ENCODE measurements at regions not wholly inside any gene's neighbourhood (a gene's known extent, or its start where the extent isn't known, plus 50 kb on each side); places are given as distances from the start of the nearest gene placed in this dataset.

DNA sequence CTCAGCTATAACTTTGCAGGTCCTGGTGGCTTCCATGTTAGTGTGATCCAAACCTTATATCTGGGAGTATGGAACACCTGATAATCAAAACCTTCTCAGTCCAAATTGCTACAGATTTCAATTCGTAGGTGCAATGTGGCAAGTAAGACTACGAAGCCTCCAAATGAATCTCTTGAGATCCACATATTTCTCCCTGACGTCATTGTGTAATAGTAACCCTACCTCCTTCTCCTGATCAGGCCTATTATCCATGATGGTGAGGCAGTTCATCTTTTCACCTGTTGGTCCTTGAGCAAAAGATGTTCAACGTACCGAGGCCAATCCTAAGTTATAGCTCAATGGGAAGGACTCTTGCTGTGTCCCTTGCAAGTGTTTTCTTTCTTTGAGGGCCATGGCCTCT is 115.9 kb upstream of the CHRM3 start:
- WGBS (ENCODE audit: insufficient coverage), result 100% methylated on average over 5 of the region's 5 CpGs
- H3K27ac ChIP-seq (ENCODE audit: low read depth, low read length), result no peak overlapping the region

DNA sequence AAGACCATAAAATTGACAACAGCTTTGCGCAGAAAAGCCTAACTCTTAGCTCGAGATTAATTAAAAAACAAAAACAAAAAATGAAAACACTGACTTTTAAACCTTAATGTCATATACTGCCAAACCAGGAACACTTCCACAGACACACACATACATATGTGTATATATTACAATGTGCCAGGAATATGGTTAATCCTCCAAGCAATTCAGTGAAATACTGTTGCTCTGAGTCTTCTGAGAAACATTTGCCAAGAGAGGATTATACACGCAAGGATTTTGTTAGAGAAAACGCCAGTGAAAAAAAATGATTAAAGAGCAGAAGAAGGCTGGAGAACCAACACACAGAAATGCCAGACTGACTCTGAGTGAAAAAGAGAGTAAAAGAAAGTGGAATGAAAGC is 116.7 kb upstream of the CHRM3 start:
- no peak overlapping the region for H3K4me3 ChIP-seq (ENCODE audit: low read depth, low read length)
- H3K27ac ChIP-seq (ENCODE audit: low read depth, low read length), result no peak overlapping the region
- H3K4me1 ChIP-seq (ENCODE audit: control insufficient read depth, insufficient read depth, low read length), result no peaks in the 10 kb centered on the region
- H3K27me3 ChIP-seq (ENCODE audit: control insufficient read depth, insufficient read depth, low read length), result no peaks in the 10 kb centered on the region
- WGBS (ENCODE audit: insufficient coverage), result 97% methylated on average over 4 of the region's 4 CpGs
- H3K36me3 ChIP-seq (ENCODE audit: control insufficient read depth, insufficient read depth, low read length), result no peaks in the 10 kb centered on the region
- no peaks in the 10 kb centered on the region for H3K9me3 ChIP-seq (ENCODE audit: control insufficient read depth, insufficient read depth, low read length)
- DNase-seq (ENCODE audit: low read depth in 4 of 6, low spot score in 6 of 6), result peak in 1 of 6 donors; percentile 26

More for the DNA sequence above, 115.9 kb upstream of the CHRM3 start:
- no peak overlapping the region for H3K4me3 ChIP-seq (ENCODE audit: low read depth, low read length)
- H3K4me1 ChIP-seq (ENCODE audit: control insufficient read depth, insufficient read depth, low read length), result no peaks in the 10 kb centered on the region
- H3K36me3 ChIP-seq (ENCODE audit: control insufficient read depth, insufficient read depth, low read length), result no peaks in the 10 kb centered on the region
- H3K9me3 ChIP-seq (ENCODE audit: control insufficient read depth, insufficient read depth, low read length), result no peaks in the 10 kb centered on the region
- H3K27me3 ChIP-seq (ENCODE audit: control insufficient read depth, insufficient read depth, low read length), result no peaks in the 10 kb centered on the region
- DNase-seq (ENCODE audit: low read depth in 4 of 6, low spot score in 6 of 6), result no peak

DNA sequence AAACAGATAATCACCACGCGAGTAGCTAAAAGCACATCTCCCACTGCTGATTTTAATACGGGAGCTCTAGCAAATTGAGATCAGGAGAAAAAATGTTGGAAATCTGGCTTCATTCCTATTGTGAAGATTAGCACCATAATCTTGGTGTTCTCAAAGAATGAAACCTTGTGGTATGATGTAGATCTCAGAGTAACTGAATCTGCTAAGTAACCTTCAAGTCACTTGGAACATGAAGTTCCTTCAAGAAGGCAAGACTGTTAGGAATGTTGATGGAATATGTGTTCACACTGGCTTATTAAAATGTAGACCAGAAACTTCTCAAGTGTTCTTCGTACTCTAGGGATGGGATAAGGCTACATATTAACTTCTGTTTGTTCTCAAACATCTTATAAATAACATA is 117.4 kb upstream of the CHRM3 start:
- WGBS (ENCODE audit: insufficient coverage), result no CpG with 5 or more reads among the region's 4 CpGs
- Histone ChIP-seq H3K4me3 (ENCODE audit: low read depth, low read length) (no peak overlapping the region), H3K27ac (ENCODE audit: low read depth, low read length) (no peak overlapping the region), H3K4me1 (ENCODE audit: control insufficient read depth, insufficient read depth, low read length) (no peaks in the 10 kb centered on the region), H3K36me3 (ENCODE audit: control insufficient read depth, insufficient read depth, low read length) (no peaks in the 10 kb centered on the region), H3K9me3 (ENCODE audit: control insufficient read depth, insufficient read depth, low read length) (no peaks in the 10 kb centered on the region), H3K27me3 (ENCODE audit: control insufficient read depth, insufficient read depth, low read length) (no peaks in the 10 kb centered on the region)
- DNase-seq (ENCODE audit: low read depth in 4 of 6, low spot score in 6 of 6), result no peak

DNA sequence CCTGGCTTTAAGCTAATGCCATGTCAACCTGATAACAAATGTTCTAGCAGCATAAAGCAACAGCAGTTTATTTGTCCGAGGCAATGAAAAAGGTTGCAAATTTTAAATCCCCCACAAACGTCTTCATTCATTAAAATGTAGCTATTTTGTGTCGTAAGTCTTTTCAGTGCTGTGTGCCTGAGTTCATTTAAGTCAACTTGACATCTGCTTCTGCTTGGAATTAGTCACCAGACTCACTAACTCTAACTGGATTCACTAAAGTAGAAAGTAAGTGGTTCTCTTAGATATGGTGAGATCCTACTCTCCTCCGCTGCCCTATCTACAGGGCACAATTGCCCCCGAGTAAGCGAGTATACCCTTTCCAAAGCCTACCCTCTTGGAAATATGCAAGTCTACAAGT is 118.4 kb upstream of the CHRM3 start:
- WGBS (ENCODE audit: insufficient coverage), result no CpG with 5 or more reads among the region's 6 CpGs
- Histone ChIP-seq H3K4me3 (ENCODE audit: low read depth, low read length) (no peak overlapping the region), H3K4me1 (ENCODE audit: control insufficient read depth, insufficient read depth, low read length) (no peaks in the 10 kb centered on the region), H3K27ac (ENCODE audit: low read depth, low read length) (no peak overlapping the region), H3K9me3 (ENCODE audit: control insufficient read depth, insufficient read depth, low read length) (no peaks in the 10 kb centered on the region), H3K36me3 (ENCODE audit: control insufficient read depth, insufficient read depth, low read length) (no peaks in the 10 kb centered on the region), H3K27me3 (ENCODE audit: control insufficient read depth, insufficient read depth, low read length) (no peaks in the 10 kb centered on the region)
- DNase-seq (ENCODE audit: low read depth in 4 of 6, low spot score in 6 of 6), result no peak

DNA sequence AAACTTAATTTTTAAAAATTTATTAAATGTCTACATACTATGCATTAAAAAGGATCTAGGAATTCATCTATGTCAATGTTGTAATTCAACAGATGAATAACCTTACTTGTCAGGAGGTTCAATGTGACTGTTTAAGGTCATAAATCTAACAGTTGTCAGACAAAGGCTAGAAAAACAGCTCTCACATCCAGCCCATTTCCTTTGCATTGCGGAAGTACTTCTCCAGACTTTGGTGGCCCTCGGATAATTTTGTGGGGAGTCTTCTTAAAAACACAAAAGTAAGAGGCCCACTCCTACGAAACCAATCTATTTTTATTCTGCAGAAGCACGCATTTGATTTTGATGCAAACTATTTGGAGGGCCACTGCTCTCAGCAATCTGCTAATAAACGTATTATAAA is 122.6 kb upstream of the CHRM3 start:
- no peaks in the 10 kb centered on the region for H3K9me3 ChIP-seq (ENCODE audit: control insufficient read depth, insufficient read depth, low read length)
- WGBS (ENCODE audit: insufficient coverage), result no CpG with 5 or more reads among the region's 5 CpGs
- no peaks in the 10 kb centered on the region for H3K36me3 ChIP-seq (ENCODE audit: control insufficient read depth, insufficient read depth, low read length)
- no peak overlapping the region for H3K4me3 ChIP-seq (ENCODE audit: low read depth, low read length)
- H3K27ac ChIP-seq (ENCODE audit: low read depth, low read length), result no peak overlapping the region
- DNase-seq (ENCODE audit: low read depth in 4 of 6, low spot score in 6 of 6), result no peak
- no peaks in the 10 kb centered on the region for H3K4me1 ChIP-seq (ENCODE audit: control insufficient read depth, insufficient read depth, low read length)
- H3K27me3 ChIP-seq (ENCODE audit: control insufficient read depth, insufficient read depth, low read length), result no peaks in the 10 kb centered on the region

DNA sequence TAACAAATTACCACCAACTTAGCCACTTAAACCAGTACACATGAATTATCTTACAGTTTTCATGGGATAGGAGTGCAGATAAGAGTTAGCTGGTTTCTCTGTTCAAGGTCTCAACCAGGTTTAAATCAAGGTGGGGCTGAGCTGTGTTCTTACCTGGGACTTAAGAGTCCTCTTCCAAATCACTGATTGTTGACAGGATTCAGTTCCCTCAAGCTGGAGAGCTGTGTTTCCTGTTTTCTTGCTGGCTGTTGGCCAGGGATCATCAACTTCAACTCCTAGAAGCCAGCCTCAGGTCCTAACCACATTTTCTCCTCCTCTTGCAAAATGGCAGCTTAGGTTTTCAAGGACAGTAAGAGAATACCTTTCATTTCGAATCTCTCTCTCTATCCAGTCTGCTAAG is 123.8 kb upstream of the CHRM3 start:
- no CpG with 5 or more reads among the region's 1 CpG for WGBS (ENCODE audit: insufficient coverage)
- H3K27ac ChIP-seq (ENCODE audit: low read depth, low read length), result no peak overlapping the region
- H3K4me1 ChIP-seq (ENCODE audit: control insufficient read depth, insufficient read depth, low read length), result no peaks in the 10 kb centered on the region
- no peaks in the 10 kb centered on the region for H3K36me3 ChIP-seq (ENCODE audit: control insufficient read depth, insufficient read depth, low read length)
- no peak overlapping the region for H3K4me3 ChIP-seq (ENCODE audit: low read depth, low read length)
- H3K27me3 ChIP-seq (ENCODE audit: control insufficient read depth, insufficient read depth, low read length), result no peaks in the 10 kb centered on the region
- no peaks in the 10 kb centered on the region for H3K9me3 ChIP-seq (ENCODE audit: control insufficient read depth, insufficient read depth, low read length)
- DNase-seq (ENCODE audit: low read depth in 4 of 6, low spot score in 6 of 6), result no peak

DNA sequence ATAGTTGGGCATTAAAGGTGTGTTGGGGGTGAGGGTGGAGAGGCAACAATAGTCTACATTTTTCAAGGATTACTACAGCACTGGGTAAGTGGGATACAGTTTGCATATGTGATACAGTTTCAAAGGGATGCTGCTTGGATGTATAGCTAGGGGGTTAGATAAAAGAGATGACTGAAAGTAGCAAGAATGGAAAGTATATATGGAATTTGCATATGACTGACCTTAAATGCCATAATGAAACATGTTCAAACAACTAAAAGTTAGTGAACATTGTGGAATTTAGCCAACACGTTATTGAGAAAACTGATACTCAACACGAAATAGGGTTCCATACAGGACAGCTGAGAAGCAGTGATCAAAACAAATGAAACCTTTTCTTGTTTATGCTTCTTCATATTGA is 124.8 kb upstream of the CHRM3 start:
- Histone ChIP-seq H3K36me3 (ENCODE audit: control insufficient read depth, insufficient read depth, low read length) (no peaks in the 10 kb centered on the region), H3K27me3 (ENCODE audit: control insufficient read depth, insufficient read depth, low read length) (no peaks in the 10 kb centered on the region), H3K27ac (ENCODE audit: low read depth, low read length) (no peak overlapping the region), H3K4me3 (ENCODE audit: low read depth, low read length) (no peak overlapping the region), H3K9me3 (ENCODE audit: control insufficient read depth, insufficient read depth, low read length) (no peaks in the 10 kb centered on the region), H3K4me1 (ENCODE audit: control insufficient read depth, insufficient read depth, low read length) (no peaks in the 10 kb centered on the region)
- no CpG with 5 or more reads among the region's 2 CpGs for WGBS (ENCODE audit: insufficient coverage)
- DNase-seq (ENCODE audit: low read depth in 4 of 6, low spot score in 6 of 6), result no peak

DNA sequence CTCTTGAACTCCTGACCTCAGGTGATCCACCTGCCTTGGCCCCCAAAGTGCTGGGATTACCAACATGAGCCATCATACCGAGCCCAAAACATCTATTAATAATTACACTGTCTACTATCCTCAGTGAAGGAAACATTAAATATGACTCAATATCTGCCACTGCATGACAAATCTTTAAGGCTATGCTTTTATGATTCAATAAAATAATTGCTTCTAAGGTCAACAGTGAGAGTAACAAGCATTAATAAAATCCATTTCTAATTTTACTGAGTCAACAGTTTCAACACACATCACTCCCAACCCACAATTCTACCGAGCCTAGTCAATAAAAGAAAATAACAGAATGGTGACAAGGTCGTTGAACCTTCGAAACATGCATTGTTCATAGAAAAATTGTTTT is 125.5 kb upstream of the CHRM3 start:
- H3K4me1 ChIP-seq (ENCODE audit: control insufficient read depth, insufficient read depth, low read length), result no peaks in the 10 kb centered on the region
- no peaks in the 10 kb centered on the region for H3K36me3 ChIP-seq (ENCODE audit: control insufficient read depth, insufficient read depth, low read length)
- H3K27me3 ChIP-seq (ENCODE audit: control insufficient read depth, insufficient read depth, low read length), result no peaks in the 10 kb centered on the region
- no peak overlapping the region for H3K4me3 ChIP-seq (ENCODE audit: low read depth, low read length)
- WGBS (ENCODE audit: insufficient coverage), result 100% methylated on average over 1 of the region's 4 CpGs
- H3K9me3 ChIP-seq (ENCODE audit: control insufficient read depth, insufficient read depth, low read length), result no peaks in the 10 kb centered on the region
- no peak for DNase-seq (ENCODE audit: low read depth in 4 of 6, low spot score in 6 of 6)
- no peak overlapping the region for H3K27ac ChIP-seq (ENCODE audit: low read depth, low read length)

DNA sequence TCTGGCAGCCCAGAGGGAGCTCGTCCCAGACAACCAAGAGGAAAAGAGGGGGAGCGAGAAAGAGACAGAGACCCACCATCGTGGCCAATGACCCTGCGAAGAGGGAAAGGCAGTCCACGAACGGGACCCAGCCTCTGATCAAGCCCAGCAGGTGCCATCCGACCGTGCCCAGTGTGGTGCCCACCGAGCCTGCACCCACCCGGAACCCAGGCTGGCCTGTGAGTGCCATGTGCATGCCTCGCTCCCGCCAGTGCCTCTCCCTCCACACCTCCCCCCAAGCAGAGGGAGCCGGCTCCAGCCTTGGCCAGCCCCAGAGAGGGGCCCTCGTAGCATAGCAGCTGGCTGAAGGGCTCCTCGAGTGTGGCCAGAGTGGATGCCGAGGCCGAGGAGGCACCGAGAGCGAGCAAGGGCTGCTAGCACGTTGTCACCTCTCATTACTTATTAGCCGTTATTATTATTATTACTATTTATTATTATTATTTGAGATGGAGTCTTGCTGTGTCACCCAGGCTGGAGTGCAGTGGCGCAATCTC is 130.7 kb upstream of the CHRM3 start:
- no peak overlapping the region for H3K4me3 ChIP-seq (ENCODE audit: low read depth, low read length)
- DNase-seq (ENCODE audit: low read depth in 4 of 6, low spot score in 6 of 6), result no peak
- no peaks in the 10 kb centered on the region for H3K36me3 ChIP-seq (ENCODE audit: control insufficient read depth, insufficient read depth, low read length)
- no peaks in the 10 kb centered on the region for H3K4me1 ChIP-seq (ENCODE audit: control insufficient read depth, insufficient read depth, low read length)
- no peak overlapping the region for H3K27ac ChIP-seq (ENCODE audit: low read depth, low read length)
- H3K9me3 ChIP-seq (ENCODE audit: control insufficient read depth, insufficient read depth, low read length), result no peaks in the 10 kb centered on the region
- 96% methylated on average over 12 of the region's 22 CpGs for WGBS (ENCODE audit: insufficient coverage)
- H3K27me3 ChIP-seq (ENCODE audit: control insufficient read depth, insufficient read depth, low read length), result no peaks in the 10 kb centered on the region

DNA sequence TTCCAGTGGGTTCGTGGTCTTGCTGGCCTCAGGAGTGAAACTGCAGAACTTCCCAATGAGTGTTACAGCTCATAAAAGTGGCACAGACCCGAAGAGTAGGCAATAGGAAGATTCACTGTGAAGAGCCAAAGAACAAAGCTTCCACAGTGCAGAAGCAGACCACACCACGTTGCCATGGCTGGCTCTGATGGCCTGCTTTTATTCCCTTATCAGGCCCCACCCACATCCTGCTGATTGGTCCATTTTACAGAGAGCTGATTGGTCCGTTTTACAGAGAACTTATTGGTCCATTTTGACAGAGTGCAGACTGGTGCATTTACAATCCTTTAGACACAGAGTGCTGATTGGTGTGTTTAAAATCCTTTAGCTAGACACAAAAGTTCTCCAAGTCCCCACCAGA is 131.4 kb upstream of the CHRM3 start:
- H3K4me1 ChIP-seq (ENCODE audit: control insufficient read depth, insufficient read depth, low read length), result no peaks in the 10 kb centered on the region
- H3K9me3 ChIP-seq (ENCODE audit: control insufficient read depth, insufficient read depth, low read length), result no peaks in the 10 kb centered on the region
- H3K36me3 ChIP-seq (ENCODE audit: control insufficient read depth, insufficient read depth, low read length), result no peaks in the 10 kb centered on the region
- no peaks in the 10 kb centered on the region for H3K27me3 ChIP-seq (ENCODE audit: control insufficient read depth, insufficient read depth, low read length)
- H3K27ac ChIP-seq (ENCODE audit: low read depth, low read length), result no peak overlapping the region
- no peak for DNase-seq (ENCODE audit: low read depth in 4 of 6, low spot score in 6 of 6)
- WGBS (ENCODE audit: insufficient coverage), result 91% methylated on average over 3 of the region's 4 CpGs
- H3K4me3 ChIP-seq (ENCODE audit: low read depth, low read length), result no peak overlapping the region
